Loucy (cell line): ENCODE measurements at regions not wholly inside any gene's neighbourhood (a gene's known extent, or its start where the extent isn't known, plus 50 kb on each side); places are given as distances from the start of the nearest gene placed in this dataset.

Experiments used
- EZH2phosphoT487 ChIP-seq: fragments of 200-600 bp; IDR thresholded peaks from 2 replicates; pipeline ENCODE4 v1.6.1; 2018; ENCODE audit warnings: antibody characterized with exemption, mild to moderate bottlenecking, moderate library complexity, borderline replicate concordance
- TF ChIP-seq, protein P1 (sequence below): fragments of 200-600 bp; sonication (generic); conservative IDR thresholded peaks from 2 replicates; pipeline ENCODE4 v1.5.1; 2014; ENCODE audit warnings: mild to moderate bottlenecking, antibody characterized with exemption, low read length

DNA sequence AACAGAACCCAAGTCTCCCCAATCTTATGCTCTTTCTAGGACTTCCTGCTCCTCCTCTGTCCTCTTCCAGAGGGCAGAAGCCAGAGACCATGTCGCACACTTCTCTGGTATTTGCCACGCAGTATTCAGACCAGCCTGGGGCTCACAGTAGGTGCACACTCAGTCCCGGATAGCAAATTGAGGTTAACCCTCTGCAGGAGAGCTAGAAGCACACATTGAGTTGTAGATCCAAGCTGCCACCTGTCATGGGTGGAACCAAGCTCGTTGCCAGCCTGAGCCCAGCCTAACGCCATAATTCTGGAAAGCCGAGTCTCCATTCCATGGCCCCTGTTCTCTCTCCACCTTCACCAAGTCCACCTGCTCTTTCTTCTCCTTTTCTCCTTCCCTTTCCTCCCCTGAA is 562.1 kb downstream of the BUD13 start:
- TF ChIP-seq, protein P1, sequence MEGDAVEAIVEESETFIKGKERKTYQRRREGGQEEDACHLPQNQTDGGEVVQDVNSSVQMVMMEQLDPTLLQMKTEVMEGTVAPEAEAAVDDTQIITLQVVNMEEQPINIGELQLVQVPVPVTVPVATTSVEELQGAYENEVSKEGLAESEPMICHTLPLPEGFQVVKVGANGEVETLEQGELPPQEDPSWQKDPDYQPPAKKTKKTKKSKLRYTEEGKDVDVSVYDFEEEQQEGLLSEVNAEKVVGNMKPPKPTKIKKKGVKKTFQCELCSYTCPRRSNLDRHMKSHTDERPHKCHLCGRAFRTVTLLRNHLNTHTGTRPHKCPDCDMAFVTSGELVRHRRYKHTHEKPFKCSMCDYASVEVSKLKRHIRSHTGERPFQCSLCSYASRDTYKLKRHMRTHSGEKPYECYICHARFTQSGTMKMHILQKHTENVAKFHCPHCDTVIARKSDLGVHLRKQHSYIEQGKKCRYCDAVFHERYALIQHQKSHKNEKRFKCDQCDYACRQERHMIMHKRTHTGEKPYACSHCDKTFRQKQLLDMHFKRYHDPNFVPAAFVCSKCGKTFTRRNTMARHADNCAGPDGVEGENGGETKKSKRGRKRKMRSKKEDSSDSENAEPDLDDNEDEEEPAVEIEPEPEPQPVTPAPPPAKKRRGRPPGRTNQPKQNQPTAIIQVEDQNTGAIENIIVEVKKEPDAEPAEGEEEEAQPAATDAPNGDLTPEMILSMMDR, result no peak
- TF ChIP-seq EZH2phosphoT487, result no peak
